HepG2 (cell line): ENCODE measurements at regions not wholly inside any gene's neighbourhood (a gene's known extent, or its start where the extent isn't known, plus 50 kb on each side); places are given as distances from the start of the nearest gene placed in this dataset.

Source experiments
- ATAC-seq: fragments of 200-7000 bp; cut with Tn5 transposase; 3 replicates; pipeline ENCODE4 v1.9.1; 2020; ENCODE audit warnings: mild to moderate bottlenecking, moderate library complexity
- BruUV-seq: library from RNA; stranded (reverse); fragments of 400-500 nt; replicated peaks from 2 replicates; lab custom pipeline; 2021; lab: Mats Ljungman, UMichigan
- CTCF ChIA-PET: fragments of 300-600 bp; formaldehyde crosslinking; extraction: SDS; loops from one replicate; lab custom pipeline; 2021; ENCODE audit warnings: low total read pairs, inconsistent platforms, low intra/inter-chr PET ratio; lab: Yijun Ruan, JAX
- POLR2A ChIA-PET: fragments of 350-600 bp; sonication (Branson Sonifier 250); formaldehyde crosslinking; loops from one replicate; lab custom pipeline; 2020; ENCODE audit warnings: antibody characterized with exemption, inconsistent platforms; lab: Yijun Ruan, JAX
- DNase-seq: peaks from one replicate; pipeline ENCODE4 v3.0.0-alpha.2; 2015; ENCODE audit warnings: low spot score
- FAIRE-seq: peaks from 3 replicates; lab custom pipeline; 2011; peaks lifted over from hg19 to GRCh38; lab: Jason Lieb, UNC
- H2AFZ ChIP-seq: one replicate; pipeline ENCODE4 v1.6.1; 2011; ENCODE audit warnings: low read length, inconsistent platforms
- H3K27ac ChIP-seq: fragments of 300-600 bp; 3 replicates; pipeline ENCODE4 v1.8.0; 2011; ENCODE audit warnings: mixed run types, mild to moderate bottlenecking, mixed read lengths, low read length, inconsistent platforms; ENCODE audit not compliant: insufficient read depth; ENCODE audit errors: extremely low read length
- H3K27me3 ChIP-seq, 2 experiments: fragments of 200-600 bp in 1 of 2; 2 replicates in 1 of 2; 3 replicates in 1 of 2; pipeline versions ENCODE4 v1.6.0 to v1.8.0; 2011; ENCODE audit warnings: low read length in 2 of 2, mild to moderate bottlenecking in 2 of 2, moderate library complexity in 2 of 2, inconsistent platforms in 1 of 2; ENCODE audit not compliant: insufficient read depth in 2 of 2, control insufficient read depth in 1 of 2
- H3K36me3 ChIP-seq, 2 experiments: fragments of 200-600 bp in 1 of 2; replicated peaks in 1 of 2; 2 replicates in 1 of 2; 3 replicates in 1 of 2; pipeline versions ENCODE4 v1.5.1 to v1.8.0; 2011; ENCODE audit warnings: low read length in 2 of 2, inconsistent platforms in 1 of 2; ENCODE audit not compliant: insufficient read depth in 2 of 2, control insufficient read depth in 1 of 2
- H3K4me1 ChIP-seq: 2 replicates; pipeline ENCODE4 v1.5.1; 2012; ENCODE audit warnings: low read length, inconsistent platforms; ENCODE audit not compliant: insufficient read depth
- H3K4me2 ChIP-seq: 2 replicates; pipeline ENCODE4 v1.6.0; 2011; ENCODE audit warnings: low read depth, low read length, inconsistent platforms
- H3K4me3 ChIP-seq, 3 experiments: fragments of 200-600 bp in 1 of 3; sonication (generic), shearing (Covaris generic) in 1 of 3; replicated peaks in 1 of 3; 2 replicates each; pipeline ENCODE4 v1.5.1; 2011 to 2016; ENCODE audit warnings: low read length in 3 of 3, inconsistent platforms in 2 of 3, low read depth in 2 of 3, mild to moderate bottlenecking in 2 of 3, control low read depth in 1 of 3, mixed read lengths in 1 of 3; ENCODE audit not compliant: insufficient read depth in 1 of 3
- H3K79me2 ChIP-seq: one replicate; pipeline ENCODE4 v1.6.1; 2011; ENCODE audit warnings: low read length, inconsistent platforms; ENCODE audit not compliant: insufficient read depth
- H3K9ac ChIP-seq: 2 replicates; pipeline ENCODE4 v1.6.0; 2011; ENCODE audit warnings: mild to moderate bottlenecking, low read depth, low read length, inconsistent platforms; ENCODE audit not compliant: insufficient read depth
- H3K9me3 ChIP-seq: 2 replicates; pipeline ENCODE4 v1.5.1; 2012; ENCODE audit warnings: mild to moderate bottlenecking, low read length
- H4K20me1 ChIP-seq: 2 replicates; pipeline ENCODE4 v1.6.0; 2011; ENCODE audit warnings: inconsistent platforms, mild to moderate bottlenecking, low read length, moderate library complexity; ENCODE audit not compliant: insufficient read depth
- ARNT ChIP-seq: fragments of 450-650 bp; IDR thresholded peaks from 2 replicates; pipeline ENCODE4 v1.6.1; 2017
- DRAP1 ChIP-seq: IDR thresholded peaks from 2 replicates; pipeline ENCODE4 v1.6.1; 2016; ENCODE audit warnings: missing genetic modification reagents, missing compliant biosample characterization
- MNT ChIP-seq: fragments of 450-650 bp; IDR thresholded peaks from 2 replicates; pipeline ENCODE4 v1.6.1; 2016
- NFIB ChIP-seq: sonication (generic); formaldehyde crosslinking; IDR thresholded peaks from 2 replicates; pipeline ENCODE4 v1.9.0; 2021; ENCODE audit warnings: missing genetic modification reagents, mild to moderate bottlenecking, borderline replicate concordance
- PRDM4 ChIP-seq: sonication (generic); formaldehyde crosslinking; IDR thresholded peaks from 2 replicates; pipeline ENCODE4 v1.9.0; 2021; ENCODE audit warnings: missing genetic modification reagents, borderline replicate concordance
- SIN3B ChIP-seq: fragments of 150-350 bp; IDR thresholded peaks from 2 replicates; pipeline ENCODE4 v1.6.1; 2014; ENCODE audit warnings: low read length
- ZFP36 ChIP-seq: fragments of 150-350 bp; IDR thresholded peaks from 2 replicates; pipeline ENCODE4 v1.6.1; 2018; ENCODE audit warnings: borderline replicate concordance, low read length, low read depth; ENCODE audit not compliant: partially characterized antibody
- ZNF503 ChIP-seq: sonication (generic); formaldehyde crosslinking; IDR thresholded peaks from 2 replicates; pipeline ENCODE4 v1.4.0; 2020; ENCODE audit warnings: missing genetic modification reagents
- ZNF691 ChIP-seq: sonication (generic); formaldehyde crosslinking; IDR thresholded peaks from 2 replicates; pipeline ENCODE4 v1.4.0; 2020; ENCODE audit warnings: missing genetic modification reagents, low read depth, mild to moderate bottlenecking, borderline replicate concordance
- WGBS: methylation state at CpG from one replicate; pipeline ENCODE4 v1.1.6; 2017; ENCODE audit warnings: low lambda C conversion rate; 5-methylcytosine and 5-hydroxymethylcytosine counted together
- in situ Hi-C: cut with HindIII; loops from 2 replicates; pipeline ENCODE4 v1.10.0; 2017; ENCODE audit warnings: low pct_unique_long_range_greater_than_20kb; ENCODE audit not compliant: extremely low pct_ligation_motif_present
- intact Hi-C: fragments of 100-400 bp; cut with micrococcal nuclease; formaldehyde crosslinking; loops from one replicate; pipeline ENCODE4 v1.10.0; 2022; ENCODE audit not compliant: unreplicated experiment
- TF ChIP-seq, protein P1 (sequence below): sonication (generic); formaldehyde crosslinking; IDR thresholded peaks from 2 replicates; pipeline ENCODE4 v1.4.0; 2020; ENCODE audit warnings: missing genetic modification reagents, borderline replicate concordance

GRCh38 chr18:61606068-61606660 is 272.9 kb downstream of the CDH20 start (continued):
- TF ChIP-seq MNT: no peak
- no peak for TF ChIP-seq SIN3B
- TF ChIP-seq ZFP36: no peak
- no peak for TF ChIP-seq NFIB

GRCh38 chr18:61605376-61606067 is 272.3 kb downstream of the CDH20 start:
- no peak for ATAC-seq
- POLR2A ChIA-PET: no interaction called here
- H2AFZ ChIP-seq: no peak overlapping the region
- no peak for TF ChIP-seq PRDM4 (CRISPR knock-in tag)
- TF ChIP-seq ZNF503 (CRISPR knock-in tag): no peak
- TF ChIP-seq, protein P1, sequence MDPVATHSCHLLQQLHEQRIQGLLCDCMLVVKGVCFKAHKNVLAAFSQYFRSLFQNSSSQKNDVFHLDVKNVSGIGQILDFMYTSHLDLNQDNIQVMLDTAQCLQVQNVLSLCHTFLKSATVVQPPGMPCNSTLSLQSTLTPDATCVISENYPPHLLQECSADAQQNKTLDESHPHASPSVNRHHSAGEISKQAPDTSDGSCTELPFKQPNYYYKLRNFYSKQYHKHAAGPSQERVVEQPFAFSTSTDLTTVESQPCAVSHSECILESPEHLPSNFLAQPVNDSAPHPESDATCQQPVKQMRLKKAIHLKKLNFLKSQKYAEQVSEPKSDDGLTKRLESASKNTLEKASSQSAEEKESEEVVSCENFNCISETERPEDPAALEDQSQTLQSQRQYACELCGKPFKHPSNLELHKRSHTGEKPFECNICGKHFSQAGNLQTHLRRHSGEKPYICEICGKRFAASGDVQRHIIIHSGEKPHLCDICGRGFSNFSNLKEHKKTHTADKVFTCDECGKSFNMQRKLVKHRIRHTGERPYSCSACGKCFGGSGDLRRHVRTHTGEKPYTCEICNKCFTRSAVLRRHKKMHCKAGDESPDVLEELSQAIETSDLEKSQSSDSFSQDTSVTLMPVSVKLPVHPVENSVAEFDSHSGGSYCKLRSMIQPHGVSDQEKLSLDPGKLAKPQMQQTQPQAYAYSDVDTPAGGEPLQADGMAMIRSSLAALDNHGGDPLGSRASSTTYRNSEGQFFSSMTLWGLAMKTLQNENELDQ: no peak
- no peak for TF ChIP-seq DRAP1
- TF ChIP-seq ARNT: no peak
- TF ChIP-seq ZNF691 (CRISPR knock-in tag): no peak
- TF ChIP-seq, all 625 proteins: peak for 0
- no peak overlapping the region for H3K9ac ChIP-seq
- H3K4me1 ChIP-seq: no peaks in the 10 kb centered on the region
- DNase-seq: no peak
- in situ Hi-C loops: no loop called here
- intact Hi-C loops: no loop called here
- no TSS peak for BruUV-seq
- H3K4me3 ChIP-seq: no peak overlapping the region
- no peaks in the 10 kb centered on the region for H3K36me3 ChIP-seq
- FAIRE-seq: no peak
- H3K79me2 ChIP-seq: no peaks in the 10 kb centered on the region
- H3K27ac ChIP-seq: no peak overlapping the region
- no peaks in the 10 kb centered on the region for H4K20me1 ChIP-seq
- H3K9me3 ChIP-seq: no peaks in the 10 kb centered on the region
- CTCF ChIA-PET: no interaction called here
- 44% methylated on average over 3 of the region's 3 CpGs for WGBS
- no peaks in the 10 kb centered on the region for H3K27me3 ChIP-seq
- no peak overlapping the region for H3K4me2 ChIP-seq
